Neuronal stem cell (in vitro differentiated cells): ENCODE measurements at regions not wholly inside any gene's neighbourhood (a gene's known extent, or its start where the extent isn't known, plus 50 kb on each side); places are given as distances from the start of the nearest gene placed in this dataset.
A peak's percentile ranks its signal among the peaks of the same experiment; 100 is the strongest.

Experiments
- DNase-seq: peaks from one replicate; pipeline ENCODE4 v3.0.0-alpha.2; 2013; ENCODE audit warnings: low spot score
- H2AFZ ChIP-seq: one replicate; pipeline ENCODE4 v1.6.1; 2013; ENCODE audit warnings: mild to moderate bottlenecking, low read length, inconsistent platforms
- H2AK5ac ChIP-seq: 2 replicates; pipeline ENCODE4 v1.6.1; 2013; ENCODE audit warnings: low read depth, mild to moderate bottlenecking, inconsistent platforms, low read length, moderate library complexity, mixed read lengths
- H2BK120ac ChIP-seq: 2 replicates; pipeline ENCODE4 v1.6.1; 2013; ENCODE audit warnings: low read depth, mild to moderate bottlenecking, inconsistent platforms, low read length, moderate library complexity, mixed read lengths
- H2BK12ac ChIP-seq: one replicate; pipeline ENCODE4 v1.6.1; 2013; ENCODE audit warnings: low read length, inconsistent platforms
- H2BK15ac ChIP-seq: 2 replicates; pipeline ENCODE4 v1.6.1; 2013; ENCODE audit warnings: mild to moderate bottlenecking, low read length, inconsistent platforms, mixed read lengths
- H2BK5ac ChIP-seq: one replicate; pipeline ENCODE4 v1.6.1; 2013; ENCODE audit warnings: inconsistent platforms, mild to moderate bottlenecking, low read length, moderate library complexity
- H3K14ac ChIP-seq: one replicate; pipeline ENCODE4 v1.6.1; 2013; ENCODE audit warnings: low read length, inconsistent platforms
- H3K18ac ChIP-seq: 2 replicates; pipeline ENCODE4 v1.6.1; 2013; ENCODE audit warnings: low read length, inconsistent platforms
- H3K23ac ChIP-seq: 2 replicates; pipeline ENCODE4 v1.6.1; 2013; ENCODE audit warnings: low read depth, mild to moderate bottlenecking, mixed read lengths, low read length, inconsistent platforms; ENCODE audit not compliant: poor library complexity
- H3K27ac ChIP-seq: replicated peaks from 3 replicates; pipeline ENCODE4 v1.5.1; 2013; ENCODE audit warnings: low read length, inconsistent platforms
- H3K27me3 ChIP-seq, 3 experiments: 2 replicates each; pipeline ENCODE4 v1.6.1; 2013; ENCODE audit warnings: low read length in 3 of 3, mild to moderate bottlenecking in 2 of 3, inconsistent platforms in 1 of 3, low read depth in 1 of 3, mixed read lengths in 1 of 3, moderate library complexity in 1 of 3; ENCODE audit not compliant: control insufficient read depth in 3 of 3, insufficient read depth in 3 of 3
- H3K36me3 ChIP-seq, 2 donors: replicated peaks in 1 of 2; 2 replicates each; pipeline ENCODE4 v1.6.1; 2013; ENCODE audit warnings: low read length in 2 of 2; ENCODE audit not compliant: control insufficient read depth in 2 of 2, insufficient read depth in 2 of 2
- H3K4ac ChIP-seq: 2 replicates; pipeline ENCODE4 v1.6.1; 2013; ENCODE audit warnings: inconsistent platforms, mild to moderate bottlenecking, low read length, moderate library complexity
- H3K4me1 ChIP-seq, 2 donors: 1 replicate in 1 of 2; 2 replicates in 1 of 2; pipeline ENCODE4 v1.6.1; 2013; ENCODE audit warnings: low read length in 2 of 2, low read depth in 1 of 2; ENCODE audit not compliant: control insufficient read depth in 2 of 2, insufficient read depth in 1 of 2
- H3K4me2 ChIP-seq: one replicate; pipeline ENCODE4 v1.6.1; 2013; ENCODE audit warnings: mild to moderate bottlenecking, low read length, inconsistent platforms; ENCODE audit not compliant: insufficient read depth, poor library complexity, severe bottlenecking
- H3K4me3 ChIP-seq, 2 donors: 2 replicates each; pipeline ENCODE4 v1.5.1; 2013; ENCODE audit warnings: low read length in 2 of 2, mild to moderate bottlenecking in 2 of 2, inconsistent platforms in 1 of 2, moderate library complexity in 1 of 2
- H3K79me1 ChIP-seq: one replicate; pipeline ENCODE4 v1.6.1; 2013; ENCODE audit warnings: low read depth, mild to moderate bottlenecking, inconsistent platforms, low read length, moderate library complexity
- H3K9ac ChIP-seq: one replicate; pipeline ENCODE4 v1.6.1; 2013; ENCODE audit warnings: mild to moderate bottlenecking, low read depth, low read length, inconsistent platforms; ENCODE audit not compliant: poor library complexity
- H3K9me3 ChIP-seq, 2 donors: replicated peaks in 1 of 2; 2 replicates each; pipeline versions ENCODE3 to v1.6.1; 2013; ENCODE audit warnings: low read length in 2 of 2, mild to moderate bottlenecking in 2 of 2, inconsistent platforms in 1 of 2, low read depth in 1 of 2, mixed read lengths in 1 of 2, moderate library complexity in 1 of 2; ENCODE audit not compliant: control insufficient read depth in 2 of 2, insufficient read depth in 1 of 2
- H4K8ac ChIP-seq: one replicate; pipeline ENCODE4 v1.6.1; 2013; ENCODE audit warnings: low read depth, mild to moderate bottlenecking, inconsistent platforms, low read length, moderate library complexity
- H4K91ac ChIP-seq: one replicate; pipeline ENCODE4 v1.6.1; 2013; ENCODE audit warnings: low read length, low read depth, mild to moderate bottlenecking, inconsistent platforms; ENCODE audit not compliant: poor library complexity
- WGBS, 2 donors: extraction: QIAGEN DNeasy Blood & Tissue Kit; methylation state at CpG; one replicate each; pipeline ENCODE4 v1.1.7; 2013; ENCODE audit warnings: missing lambda C conversion rate in 2 of 2, mixed read lengths in 1 of 2; ENCODE audit not compliant: insufficient read length in 2 of 2, insufficient replicate concordance in 1 of 2; ENCODE audit errors: extremely low coverage in 2 of 2; 5-methylcytosine and 5-hydroxymethylcytosine counted together

GRCh38 chr2:139155991-139156390 lies 375.8 kb upstream of the NXPH2 start:
- no peak overlapping the region for H2AFZ ChIP-seq
- DNase-seq: peak; percentile 14
- WGBS, 2 donors: no CpG with 5 or more reads among the region's 3 CpGs
- no peak overlapping the region for H3K23ac ChIP-seq
- no peaks in the 10 kb centered on the region for H3K36me3 ChIP-seq
- H3K4ac ChIP-seq: no peak overlapping the region
- peaks cover 0 to 4% of the 10 kb centered on the region in 2 donors for H3K4me1 ChIP-seq
- H3K27me3 ChIP-seq: no peaks in the 10 kb centered on the region
- H2BK15ac ChIP-seq: no peak overlapping the region
- H3K18ac ChIP-seq: no peak overlapping the region
- H3K9me3 ChIP-seq: no peaks in the 10 kb centered on the region
- no peak overlapping the region for H2BK12ac ChIP-seq
- H3K27ac ChIP-seq: no peak overlapping the region
- no peak overlapping the region for H3K4me2 ChIP-seq
- H2BK5ac ChIP-seq: no peak overlapping the region
- H4K8ac ChIP-seq: no peak overlapping the region
- no peak overlapping the region for H2AK5ac ChIP-seq
- H3K4me3 ChIP-seq: no peak overlapping the region
- no peak overlapping the region for H4K91ac ChIP-seq
- no peak overlapping the region for H3K14ac ChIP-seq
- no peak overlapping the region for H2BK120ac ChIP-seq
- H3K79me1 ChIP-seq: no peaks in the 10 kb centered on the region
- no peak overlapping the region for H3K9ac ChIP-seq

- peak; percentile 52 for DNase-seq
- no CpG with 5 or more reads among the region's 2 CpGs for WGBS, 2 donors
These were observed 362.2 kb upstream of the NXPH2 start for GRCh38 chr2:139142252-139142880.

GRCh38 chr2:139124271-139124670 lies 344.1 kb upstream of the NXPH2 start:
- DNase-seq: no peak
- no peak overlapping the region for H3K18ac ChIP-seq
- H4K8ac ChIP-seq: no peak overlapping the region
- no peak overlapping the region for H2BK5ac ChIP-seq
- no peak overlapping the region for H2BK120ac ChIP-seq
- H3K9me3 ChIP-seq: no peaks in the 10 kb centered on the region
- no peak overlapping the region for H3K9ac ChIP-seq
- no peak overlapping the region for H2BK12ac ChIP-seq
- H2BK15ac ChIP-seq: no peak overlapping the region
- H3K27me3 ChIP-seq: no peaks in the 10 kb centered on the region
- H3K23ac ChIP-seq: no peak overlapping the region
- H3K4ac ChIP-seq: no peak overlapping the region
- no peak overlapping the region for H3K27ac ChIP-seq
- H4K91ac ChIP-seq: no peak overlapping the region
- no peak overlapping the region for H2AK5ac ChIP-seq
- H3K79me1 ChIP-seq: no peaks in the 10 kb centered on the region
- H3K4me1 ChIP-seq: peaks cover 0 to 2% of the 10 kb centered on the region in 2 donors
- no peak overlapping the region for H3K4me2 ChIP-seq
- H3K36me3 ChIP-seq: no peaks in the 10 kb centered on the region
- no peak overlapping the region for H3K14ac ChIP-seq
- no peak overlapping the region for H3K4me3 ChIP-seq
- no peak overlapping the region for H2AFZ ChIP-seq

More at GRCh38 chr2:139142252-139142880, 362.2 kb upstream of the NXPH2 start:
- no peak overlapping the region for H4K91ac ChIP-seq
- no peaks in the 10 kb centered on the region for H3K36me3 ChIP-seq
- no peak overlapping the region for H2BK120ac ChIP-seq
- no peak overlapping the region for H2BK5ac ChIP-seq
- H4K8ac ChIP-seq: no peak overlapping the region
- H3K23ac ChIP-seq: no peak overlapping the region
- no peaks in the 10 kb centered on the region for H3K4me1 ChIP-seq
- no peaks in the 10 kb centered on the region for H3K79me1 ChIP-seq
- no peaks in the 10 kb centered on the region for H3K9me3 ChIP-seq
- no peak overlapping the region for H2BK12ac ChIP-seq
- H3K18ac ChIP-seq: no peak overlapping the region
- no peak overlapping the region for H2BK15ac ChIP-seq
- H2AFZ ChIP-seq: no peak overlapping the region
- H3K4me3 ChIP-seq: no peak overlapping the region
- H3K4ac ChIP-seq: no peak overlapping the region
- H3K4me2 ChIP-seq: no peak overlapping the region
- no peak overlapping the region for H3K9ac ChIP-seq
- no peak overlapping the region for H2AK5ac ChIP-seq
- H3K27me3 ChIP-seq: no peaks in the 10 kb centered on the region
- H3K27ac ChIP-seq: no peak overlapping the region
- no peak overlapping the region for H3K14ac ChIP-seq

- no peak overlapping the region for H4K8ac ChIP-seq
- DNase-seq: no peak
- H3K36me3 ChIP-seq: no peaks in the 10 kb centered on the region
- no peak overlapping the region for H3K4me2 ChIP-seq
- no peak overlapping the region for H3K4me3 ChIP-seq
- no peaks in the 10 kb centered on the region for H3K27me3 ChIP-seq
- H2AFZ ChIP-seq: no peak overlapping the region
- no peak overlapping the region for H2BK12ac ChIP-seq
- H3K18ac ChIP-seq: no peak overlapping the region
- no peak overlapping the region for H3K27ac ChIP-seq
- H3K14ac ChIP-seq: no peak overlapping the region
- no peak overlapping the region for H2BK15ac ChIP-seq
- no peak overlapping the region for H2BK5ac ChIP-seq
- no peak overlapping the region for H4K91ac ChIP-seq
- no peak overlapping the region for H3K9ac ChIP-seq
- no peak overlapping the region for H2AK5ac ChIP-seq
- H3K4me1 ChIP-seq: peaks cover 0 to 2% of the 10 kb centered on the region in 2 donors
- no peaks in the 10 kb centered on the region for H3K9me3 ChIP-seq
- no peak overlapping the region for H3K23ac ChIP-seq
- no peaks in the 10 kb centered on the region for H3K79me1 ChIP-seq
- WGBS, 2 donors: no CpG with 5 or more reads among the region's 1 CpG
- no peak overlapping the region for H2BK120ac ChIP-seq
- H3K4ac ChIP-seq: no peak overlapping the region
These were observed 343.6 kb upstream of the NXPH2 start for GRCh38 chr2:139123795-139124194.
